ENCODE measurements at regions not wholly inside any gene's neighbourhood (a gene's known extent, or its start where the extent isn't known, plus 50 kb on each side); places are given as distances from the start of the nearest gene placed in this dataset.

- no peak overlapping the region for H4K8ac ChIP-seq (ENCODE audit: low read depth, low read length)
- no peak overlapping the region for H3K18ac ChIP-seq (ENCODE audit: low read length)
- no peak overlapping the region for H3K4me3 ChIP-seq (ENCODE audit: low read length)
- no peak overlapping the region for H3K4me2 ChIP-seq (ENCODE audit: low read length)
- peaks cover 52% of the 10 kb centered on the region for H3K79me2 ChIP-seq (ENCODE audit: control insufficient read depth, insufficient read depth, low read length)
- H3K4me1 ChIP-seq (ENCODE audit: control insufficient read depth, low read depth, low read length) = peaks cover 35% of the 10 kb centered on the region
- H3K56ac ChIP-seq (ENCODE audit: low read length) = peak overlapping the region; percentile 70
- no peak overlapping the region for H2BK15ac ChIP-seq (replicated peaks; ENCODE audit: low read depth)
- no peaks in the 10 kb centered on the region for H3K27me3 ChIP-seq (ENCODE audit: insufficient read depth, low read length, poor library complexity)
- H3K23ac ChIP-seq (ENCODE audit: low read length) = peak overlapping the region; percentile 74
- H2BK120ac ChIP-seq (ENCODE audit: low read depth, low read length) = no peak overlapping the region
- no peaks in the 10 kb centered on the region for H3K36me3 ChIP-seq (ENCODE audit: control insufficient read depth, insufficient read depth, low read length)
- WGBS (ENCODE audit: extremely low coverage, insufficient coverage, low lambda C conversion rate) = no CpG with 5 or more reads among the region's 10 CpGs
- H3K4ac ChIP-seq (ENCODE audit: low read depth, low read length) = no peak overlapping the region
- H3K9ac ChIP-seq (ENCODE audit: low read length) = peak overlapping the region; percentile 11
- H3K27ac ChIP-seq (ENCODE audit: low read depth, low read length) = no peak overlapping the region
- no peak overlapping the region for H2AK5ac ChIP-seq (ENCODE audit: low read length)
- no peak for DNase-seq
- H4K5ac ChIP-seq (ENCODE audit: low read length) = no peak overlapping the region
- H3K79me1 ChIP-seq (ENCODE audit: low read length) = peaks cover 48% of the 10 kb centered on the region
- H2BK5ac ChIP-seq (ENCODE audit: low read length) = no peak overlapping the region
Measured at GRCh38 chr17:77393867-77394539, 253.2 kb downstream of the SEC14L1 start.

GRCh38 chr17:77394540-77395295 lies 253.9 kb downstream of the SEC14L1 start:
- Histone ChIP-seq H3K4me1 (ENCODE audit: control insufficient read depth, low read depth, low read length) (peaks cover 31% of the 10 kb centered on the region), H3K23ac (ENCODE audit: low read length) (peak overlapping the region; percentile 66), H3K79me1 (ENCODE audit: low read length) (peaks cover 54% of the 10 kb centered on the region), H3K18ac (ENCODE audit: low read length) (no peak overlapping the region), H3K27me3 (ENCODE audit: insufficient read depth, low read length, poor library complexity) (no peaks in the 10 kb centered on the region), H2BK120ac (ENCODE audit: low read depth, low read length) (no peak overlapping the region), H4K8ac (ENCODE audit: low read depth, low read length) (no peak overlapping the region), H3K4me2 (ENCODE audit: low read length) (no peak overlapping the region), H2AK5ac (ENCODE audit: low read length) (no peak overlapping the region), H2BK5ac (ENCODE audit: low read length) (no peak overlapping the region), H3K27ac (ENCODE audit: low read depth, low read length) (no peak overlapping the region), H3K56ac (ENCODE audit: low read length) (peak overlapping the region; percentile 70), H4K5ac (ENCODE audit: low read length) (no peak overlapping the region), H3K4me3 (ENCODE audit: low read length) (no peak overlapping the region), H3K36me3 (ENCODE audit: control insufficient read depth, insufficient read depth, low read length) (no peaks in the 10 kb centered on the region), H3K4ac (ENCODE audit: low read depth, low read length) (no peak overlapping the region), H2BK15ac (replicated peaks; ENCODE audit: low read depth) (no peak overlapping the region), H3K79me2 (ENCODE audit: control insufficient read depth, insufficient read depth, low read length) (peaks cover 59% of the 10 kb centered on the region), H3K9ac (ENCODE audit: low read length) (peak overlapping the region; percentile 11)
- DNase-seq = no peak
- no CpG with 5 or more reads among the region's 15 CpGs for WGBS (ENCODE audit: extremely low coverage, insufficient coverage, low lambda C conversion rate)

GRCh38 chr17:77395501-77396048 lies 254.8 kb downstream of the SEC14L1 start:
- no peaks in the 10 kb centered on the region for H3K36me3 ChIP-seq (ENCODE audit: control insufficient read depth, insufficient read depth, low read length)
- WGBS (ENCODE audit: extremely low coverage, insufficient coverage, low lambda C conversion rate) = no CpG with 5 or more reads among the region's 14 CpGs
- H4K8ac ChIP-seq (ENCODE audit: low read depth, low read length) = no peak overlapping the region
- no peak overlapping the region for H3K56ac ChIP-seq (ENCODE audit: low read length)
- no peak overlapping the region for H4K5ac ChIP-seq (ENCODE audit: low read length)
- H2BK15ac ChIP-seq (replicated peaks; ENCODE audit: low read depth) = no peak overlapping the region
- peaks cover 28% of the 10 kb centered on the region for H3K4me1 ChIP-seq (ENCODE audit: control insufficient read depth, low read depth, low read length)
- no peak overlapping the region for H2BK120ac ChIP-seq (ENCODE audit: low read depth, low read length)
- no peak overlapping the region for H3K9ac ChIP-seq (ENCODE audit: low read length)
- H2AK5ac ChIP-seq (ENCODE audit: low read length) = no peak overlapping the region
- no peak overlapping the region for H3K18ac ChIP-seq (ENCODE audit: low read length)
- H3K27me3 ChIP-seq (ENCODE audit: insufficient read depth, low read length, poor library complexity) = no peaks in the 10 kb centered on the region
- peaks cover 61% of the 10 kb centered on the region for H3K79me2 ChIP-seq (ENCODE audit: control insufficient read depth, insufficient read depth, low read length)
- H3K27ac ChIP-seq (ENCODE audit: low read depth, low read length) = no peak overlapping the region
- no peak overlapping the region for H3K4me3 ChIP-seq (ENCODE audit: low read length)
- DNase-seq = no peak
- H3K4ac ChIP-seq (ENCODE audit: low read depth, low read length) = no peak overlapping the region
- H3K79me1 ChIP-seq (ENCODE audit: low read length) = peaks cover 57% of the 10 kb centered on the region
- H3K23ac ChIP-seq (ENCODE audit: low read length) = no peak overlapping the region
- no peak overlapping the region for H3K4me2 ChIP-seq (ENCODE audit: low read length)
- H2BK5ac ChIP-seq (ENCODE audit: low read length) = no peak overlapping the region

DNA sequence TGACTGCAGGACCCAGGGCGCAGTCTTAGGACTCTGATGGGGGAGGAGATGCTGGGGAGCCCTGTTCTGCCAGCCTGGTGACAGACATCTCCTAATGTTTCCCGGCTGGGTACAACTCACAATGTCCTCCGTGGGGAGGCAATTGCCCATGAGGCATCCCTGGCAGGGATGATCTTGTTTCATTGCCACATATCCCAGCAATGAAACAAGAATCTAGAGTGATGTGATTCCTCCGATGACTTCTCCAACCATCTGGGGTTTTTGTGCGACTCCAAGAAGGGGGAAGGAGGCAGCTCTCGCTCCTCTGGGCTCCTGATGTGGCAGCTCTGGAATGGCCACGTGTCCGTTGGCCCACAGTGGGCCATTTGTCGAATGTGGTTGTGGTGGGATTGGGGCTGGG lies 255.8 kb downstream of the SEC14L1 start:
- Histone ChIP-seq H2AK5ac (ENCODE audit: low read length) (no peak overlapping the region), H3K79me1 (ENCODE audit: low read length) (peaks cover 56% of the 10 kb centered on the region), H3K4me1 (ENCODE audit: control insufficient read depth, low read depth, low read length) (peaks cover 20% of the 10 kb centered on the region), H3K18ac (ENCODE audit: low read length) (no peak overlapping the region), H4K8ac (ENCODE audit: low read depth, low read length) (no peak overlapping the region), H3K27ac (ENCODE audit: low read depth, low read length) (no peak overlapping the region), H3K56ac (ENCODE audit: low read length) (no peak overlapping the region), H3K4me2 (ENCODE audit: low read length) (no peak overlapping the region), H2BK120ac (ENCODE audit: low read depth, low read length) (no peak overlapping the region), H3K23ac (ENCODE audit: low read length) (no peak overlapping the region), H3K9ac (ENCODE audit: low read length) (no peak overlapping the region), H3K4ac (ENCODE audit: low read depth, low read length) (no peak overlapping the region), H2BK15ac (replicated peaks; ENCODE audit: low read depth) (no peak overlapping the region), H2BK5ac (ENCODE audit: low read length) (no peak overlapping the region), H3K79me2 (ENCODE audit: control insufficient read depth, insufficient read depth, low read length) (peaks cover 60% of the 10 kb centered on the region), H3K36me3 (ENCODE audit: control insufficient read depth, insufficient read depth, low read length) (no peaks in the 10 kb centered on the region), H3K27me3 (ENCODE audit: insufficient read depth, low read length, poor library complexity) (no peaks in the 10 kb centered on the region), H3K4me3 (ENCODE audit: low read length) (no peak overlapping the region), H4K5ac (ENCODE audit: low read length) (no peak overlapping the region)
- WGBS (ENCODE audit: extremely low coverage, insufficient coverage, low lambda C conversion rate) = no CpG with 5 or more reads among the region's 9 CpGs
- DNase-seq = no peak

DNA sequence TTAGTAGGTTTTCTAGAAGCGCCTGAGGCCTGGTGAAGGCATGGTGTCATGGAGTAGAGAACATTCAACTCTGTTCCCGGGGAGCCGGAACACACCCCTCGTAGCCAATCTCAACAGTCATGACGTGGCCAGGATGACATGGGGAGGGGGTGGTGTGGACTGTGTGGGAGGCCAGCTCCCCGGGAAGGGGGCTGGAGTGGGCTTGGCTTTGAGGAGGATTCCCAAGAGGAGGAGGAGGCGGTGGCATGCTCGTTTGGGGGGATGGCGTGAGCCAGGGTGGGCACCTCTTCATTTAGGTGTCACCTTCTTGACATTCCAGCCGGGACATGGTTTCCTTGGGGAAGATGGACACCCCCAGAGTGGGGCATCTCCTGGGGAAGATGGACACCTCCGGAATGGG lies 257.5 kb downstream of the SEC14L1 start:
- no peak overlapping the region for H3K27ac ChIP-seq (ENCODE audit: low read depth, low read length)
- H3K9ac ChIP-seq (ENCODE audit: low read length) = no peak overlapping the region
- H2BK5ac ChIP-seq (ENCODE audit: low read length) = no peak overlapping the region
- peaks cover 58% of the 10 kb centered on the region for H3K79me2 ChIP-seq (ENCODE audit: control insufficient read depth, insufficient read depth, low read length)
- H3K23ac ChIP-seq (ENCODE audit: low read length) = no peak overlapping the region
- no CpG with 5 or more reads among the region's 11 CpGs for WGBS (ENCODE audit: extremely low coverage, insufficient coverage, low lambda C conversion rate)
- DNase-seq = no peak
- H3K27me3 ChIP-seq (ENCODE audit: insufficient read depth, low read length, poor library complexity) = no peaks in the 10 kb centered on the region
- H3K56ac ChIP-seq (ENCODE audit: low read length) = no peak overlapping the region
- peaks cover 55% of the 10 kb centered on the region for H3K79me1 ChIP-seq (ENCODE audit: low read length)
- H2AK5ac ChIP-seq (ENCODE audit: low read length) = no peak overlapping the region
- peaks cover 6% of the 10 kb centered on the region for H3K4me1 ChIP-seq (ENCODE audit: control insufficient read depth, low read depth, low read length)
- H4K8ac ChIP-seq (ENCODE audit: low read depth, low read length) = no peak overlapping the region
- no peaks in the 10 kb centered on the region for H3K36me3 ChIP-seq (ENCODE audit: control insufficient read depth, insufficient read depth, low read length)
- no peak overlapping the region for H2BK120ac ChIP-seq (ENCODE audit: low read depth, low read length)
- H3K4me2 ChIP-seq (ENCODE audit: low read length) = no peak overlapping the region
- no peak overlapping the region for H4K5ac ChIP-seq (ENCODE audit: low read length)
- H2BK15ac ChIP-seq (replicated peaks; ENCODE audit: low read depth) = no peak overlapping the region
- H3K18ac ChIP-seq (ENCODE audit: low read length) = no peak overlapping the region
- no peak overlapping the region for H3K4ac ChIP-seq (ENCODE audit: low read depth, low read length)
- H3K4me3 ChIP-seq (ENCODE audit: low read length) = no peak overlapping the region

Measured in mesendoderm (in vitro differentiated cells).